ENCODE measurements at regions not wholly inside any gene's neighbourhood (a gene's known extent, or its start where the extent isn't known, plus 50 kb on each side); places are given as distances from the start of the nearest gene placed in this dataset.
"Not testable (repeated sequence)": the region's sequence is repeated elsewhere in the genome, so short reads cannot be mapped to it uniquely, and the experiment has no call there.

DNA sequence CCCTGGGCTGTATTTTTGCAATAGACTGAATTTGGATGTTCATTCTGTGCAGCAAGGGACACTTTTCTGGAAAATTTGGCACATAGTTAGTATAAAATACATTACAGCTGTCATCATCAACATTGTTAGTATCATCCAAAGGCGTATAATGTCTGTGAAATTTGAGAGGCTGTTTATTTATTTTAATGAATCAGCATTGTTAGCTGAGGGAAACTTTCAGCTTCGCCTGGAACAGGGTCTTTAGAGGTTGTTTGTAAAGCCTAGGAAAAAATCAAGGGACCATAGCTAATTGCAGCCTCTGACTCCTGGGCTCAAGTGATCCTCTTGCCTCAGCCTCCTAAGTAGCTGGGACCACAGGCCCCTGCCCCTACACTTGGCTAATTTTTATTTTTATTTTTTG lies 106.8 kb upstream of the USP24 start:
- DNase-seq (ENCODE audit: low spot score), result no peak

GRCh38 chr1:55320891-55321290 lies 105.7 kb upstream of the USP24 start:
- no peak for DNase-seq (ENCODE audit: low spot score)

- DNase-seq (ENCODE audit: low spot score), result no peak
Observed at GRCh38 chr1:55318116-55318817, 103.1 kb upstream of the USP24 start.

DNA sequence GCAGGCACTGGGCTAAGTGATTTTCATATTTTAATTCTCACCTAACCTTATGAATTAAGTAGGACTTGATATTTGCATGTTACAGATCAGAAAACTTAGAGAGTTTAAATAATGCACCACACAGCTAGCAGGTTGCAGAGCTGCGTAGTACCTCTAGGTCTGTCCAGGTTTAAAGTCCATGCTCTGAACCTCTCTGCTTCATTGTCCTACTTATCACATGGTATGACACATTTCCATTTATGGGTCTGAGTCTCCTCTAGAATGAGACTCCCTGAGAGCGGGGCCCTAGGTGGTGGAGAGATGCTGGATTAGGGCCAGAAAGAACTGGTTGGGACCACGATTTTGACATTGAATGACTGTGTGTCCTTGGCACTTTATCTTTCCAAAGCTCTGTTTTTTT lies 102.5 kb upstream of the USP24 start:
- DNase-seq (ENCODE audit: low spot score), result no peak

DNA sequence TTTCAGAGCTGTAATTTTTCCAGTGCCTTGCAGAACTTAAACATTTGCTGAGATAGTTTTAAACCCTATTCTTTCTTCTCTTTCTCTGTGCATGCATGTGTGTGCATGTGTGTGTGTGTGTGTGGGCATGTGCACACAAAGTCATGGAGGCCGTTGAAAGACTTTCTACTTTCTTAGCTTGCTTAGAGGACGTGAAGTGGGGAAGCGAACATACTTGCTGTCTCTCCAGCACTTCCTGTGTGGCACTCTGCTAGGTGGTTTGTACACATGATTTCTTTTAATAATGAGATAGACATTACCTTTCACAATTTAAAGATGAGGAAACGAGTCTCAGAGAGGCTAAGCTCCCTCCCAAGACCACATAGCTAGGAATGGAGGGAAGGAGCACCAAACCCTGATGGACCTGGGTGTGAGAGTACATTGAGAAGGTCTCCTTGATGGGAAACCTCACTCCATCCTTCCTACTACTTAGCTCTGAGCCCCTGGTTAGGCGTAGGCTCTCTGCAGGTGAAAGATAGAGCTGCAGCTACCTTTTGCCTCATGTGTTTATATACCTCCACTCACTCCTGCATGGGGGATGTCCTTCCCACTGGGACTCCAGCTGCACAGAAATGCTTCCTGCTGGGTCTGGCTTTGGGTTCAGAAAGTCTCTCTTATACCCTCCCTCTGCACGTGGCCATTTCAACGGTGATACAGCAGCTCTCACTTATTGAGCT lies 101.9 kb upstream of the USP24 start:
- DNase-seq (ENCODE audit: low spot score), result no peak

DNA sequence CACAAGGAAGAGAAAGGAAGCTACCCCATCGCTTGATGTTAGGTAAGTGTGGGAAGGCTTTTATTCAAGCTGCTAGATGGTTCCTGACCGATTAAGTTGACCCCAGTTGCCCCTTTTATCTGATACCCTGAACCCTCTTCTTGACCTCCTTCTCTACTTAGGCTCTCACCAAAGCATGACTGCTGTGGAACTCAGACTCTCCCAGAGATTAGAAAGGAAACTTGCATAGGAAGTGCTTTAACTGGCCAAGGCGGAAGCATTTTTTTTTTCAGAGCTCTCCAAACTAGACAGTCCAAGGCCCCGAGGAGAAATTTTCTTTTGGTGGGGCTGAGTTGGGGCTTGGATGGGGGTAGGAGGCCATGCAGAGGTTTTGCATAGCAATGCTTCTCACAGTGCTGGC lies 101.3 kb upstream of the USP24 start:
- no peak for DNase-seq (ENCODE audit: low spot score)

GRCh38 chr1:55315552-55315951 lies 100.4 kb upstream of the USP24 start:
- DNase-seq (ENCODE audit: low spot score), result no peak

DNA sequence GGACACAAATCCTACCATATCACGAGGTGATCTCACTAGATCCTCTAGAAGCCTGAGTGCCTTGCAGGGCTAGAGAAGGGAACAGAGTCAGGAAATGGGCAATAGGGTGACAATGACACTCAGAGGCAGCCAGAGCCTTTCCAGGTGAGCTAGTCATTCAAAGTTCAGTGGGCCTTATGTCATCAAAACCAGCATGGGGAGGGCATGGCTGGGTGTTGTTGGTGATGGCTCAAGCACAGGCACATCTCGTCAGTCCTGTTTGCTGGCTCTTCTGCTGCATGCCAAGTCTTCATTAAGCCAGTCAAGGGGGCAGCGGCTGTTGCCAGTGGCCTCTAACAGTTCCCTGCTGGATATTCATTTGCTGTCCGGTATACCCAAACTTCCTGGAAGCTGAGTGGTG lies 99.6 kb upstream of the USP24 start:
- no peak for DNase-seq (ENCODE audit: low spot score)

GRCh38 chr1:55313903-55314302 lies 98.7 kb upstream of the USP24 start:
- DNase-seq (ENCODE audit: low spot score), result no peak

DNA sequence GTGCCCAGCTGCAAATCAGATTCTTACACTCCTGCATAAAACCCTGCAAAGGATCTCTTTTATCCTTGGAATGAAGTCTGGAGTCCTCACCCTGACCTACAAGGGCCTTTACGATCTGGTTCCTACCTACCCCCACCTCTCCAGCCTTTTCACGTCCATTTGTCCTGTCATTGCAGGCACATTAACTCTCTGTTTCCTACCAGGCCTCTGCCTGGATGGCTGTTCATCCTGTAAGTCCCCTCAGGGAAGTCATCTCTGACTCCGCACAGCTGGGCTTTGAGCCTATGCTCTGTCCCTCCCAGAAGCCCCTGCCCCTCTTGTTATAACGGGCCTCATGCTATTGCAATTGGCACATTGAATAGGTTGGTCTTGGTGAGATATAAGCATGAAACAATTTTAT lies 96.8 kb upstream of the USP24 start:
- DNase-seq (ENCODE audit: low spot score), result no peak

GRCh38 chr1:55311057-55311641 lies 96.0 kb upstream of the USP24 start:
- DNase-seq (ENCODE audit: low spot score), result no peak

DNA sequence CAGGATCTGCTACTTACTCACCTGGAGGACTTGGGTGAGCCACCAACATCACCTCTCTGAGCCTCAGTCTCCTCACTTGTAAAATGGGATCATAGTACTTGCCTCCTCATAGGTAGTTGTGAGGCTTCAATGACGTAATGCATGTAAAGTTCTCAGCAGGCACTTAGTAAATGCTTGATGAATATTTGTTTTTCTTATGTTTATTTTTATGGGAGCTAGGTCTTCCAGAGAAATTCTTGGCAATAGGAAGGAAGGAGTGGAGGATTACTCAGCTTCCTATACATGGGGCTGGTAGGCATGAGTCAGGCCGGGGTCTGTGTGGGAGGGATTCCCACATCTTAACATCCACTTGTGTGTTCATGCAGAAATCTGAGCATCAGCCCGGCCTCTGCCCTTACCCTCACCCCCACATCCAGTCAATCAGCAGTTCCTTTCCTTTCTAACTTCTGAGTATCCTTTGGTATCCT lies 95.4 kb upstream of the USP24 start:
- DNase-seq (ENCODE audit: low spot score), result no peak

GRCh38 chr1:55309786-55310504 lies 94.8 kb upstream of the USP24 start:
- DNase-seq (ENCODE audit: low spot score), result no peak

DNA sequence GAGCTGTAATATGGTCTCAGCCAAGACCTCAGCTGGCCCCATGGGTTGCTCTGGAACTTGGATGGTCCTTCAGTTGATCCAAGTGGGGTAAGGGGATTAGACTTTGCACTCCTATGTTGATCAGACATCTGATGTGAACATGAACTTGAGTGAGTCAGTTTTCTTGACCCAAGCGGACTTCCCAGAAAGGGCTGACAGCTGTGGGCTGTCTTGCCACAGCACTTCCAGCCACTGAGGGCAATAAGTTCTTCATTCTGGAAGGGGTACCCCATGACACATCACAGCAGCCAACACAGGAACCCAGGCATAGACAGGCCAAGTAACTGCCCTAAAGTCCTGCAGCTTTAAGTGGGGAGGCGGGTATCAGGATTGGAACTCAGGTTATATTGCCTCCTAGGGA lies 93.9 kb upstream of the USP24 start:
- no peak for DNase-seq (ENCODE audit: low spot score)

DNA sequence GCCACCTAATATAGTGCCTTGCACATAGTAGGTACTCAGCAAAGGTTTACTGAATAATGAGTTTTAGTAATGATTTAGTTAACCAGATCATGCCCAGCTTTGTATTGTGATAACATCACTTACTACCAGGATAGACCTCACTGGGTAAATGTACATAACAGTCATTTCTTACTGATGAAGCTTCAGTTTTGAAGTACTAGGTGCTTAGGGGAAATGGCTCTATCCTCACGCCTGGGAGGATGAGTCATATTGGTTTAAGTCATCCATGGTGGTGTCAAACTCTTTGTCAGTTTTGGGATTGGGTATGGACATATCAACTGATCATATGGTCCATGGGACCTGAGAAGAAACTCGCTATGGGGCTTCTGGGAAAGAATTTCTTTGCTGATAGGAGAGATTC lies 90.6 kb upstream of the USP24 start:
- no peak for DNase-seq (ENCODE audit: low spot score)

DNA sequence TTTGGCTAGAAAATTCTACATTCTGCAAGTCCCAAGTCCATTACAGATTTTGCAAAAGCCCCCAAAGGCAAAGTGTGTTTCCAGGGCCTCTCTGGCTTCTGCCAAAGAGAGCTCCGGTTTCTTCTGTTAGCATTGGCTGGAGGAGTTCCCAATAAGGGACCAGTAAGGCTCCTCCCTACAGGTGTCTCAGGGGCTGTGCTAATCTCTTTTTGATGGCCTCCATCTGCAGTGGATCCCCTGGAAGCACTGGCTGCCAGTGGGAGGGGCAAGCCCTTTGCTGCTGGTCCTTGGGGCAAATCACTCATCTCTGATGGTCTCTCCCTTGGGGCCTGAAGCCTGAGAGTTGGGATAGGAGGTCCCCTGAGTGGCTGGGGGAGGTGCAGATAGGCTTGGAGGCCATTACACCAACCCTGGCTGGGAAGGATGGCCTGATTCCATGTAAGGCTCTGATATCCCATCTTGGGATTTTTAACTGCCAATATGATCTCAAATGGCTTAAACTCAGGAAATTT lies 89.1 kb upstream of the USP24 start:
- no peak for DNase-seq (ENCODE audit: low spot score)

DNA sequence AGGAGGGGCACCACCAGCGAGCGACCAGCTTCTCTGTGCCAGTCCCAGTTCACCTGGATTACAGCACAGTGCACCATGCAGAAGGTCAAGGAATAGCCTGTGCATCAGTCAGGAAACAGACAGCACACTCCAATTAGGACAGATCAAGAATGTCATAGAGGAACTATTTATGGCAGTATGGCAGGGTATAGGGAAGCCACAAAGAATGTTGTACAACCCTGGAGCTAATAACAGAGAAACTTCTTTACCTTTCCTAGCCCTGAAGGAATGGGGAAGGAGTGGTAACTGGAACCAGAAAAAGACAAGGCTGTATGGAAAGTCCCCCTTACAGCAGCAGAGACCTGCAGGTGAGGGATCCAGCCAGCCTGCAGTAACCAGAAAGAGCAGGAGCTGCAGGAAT lies 87.8 kb upstream of the USP24 start:
- DNase-seq (ENCODE audit: low spot score), result no peak

GRCh38 chr1:55301912-55302311 lies 86.7 kb upstream of the USP24 start:
- no peak for DNase-seq (ENCODE audit: low spot score)

GRCh38 chr1:55300975-55301374 lies 85.8 kb upstream of the USP24 start:
- DNase-seq (ENCODE audit: low spot score), result no peak

DNA sequence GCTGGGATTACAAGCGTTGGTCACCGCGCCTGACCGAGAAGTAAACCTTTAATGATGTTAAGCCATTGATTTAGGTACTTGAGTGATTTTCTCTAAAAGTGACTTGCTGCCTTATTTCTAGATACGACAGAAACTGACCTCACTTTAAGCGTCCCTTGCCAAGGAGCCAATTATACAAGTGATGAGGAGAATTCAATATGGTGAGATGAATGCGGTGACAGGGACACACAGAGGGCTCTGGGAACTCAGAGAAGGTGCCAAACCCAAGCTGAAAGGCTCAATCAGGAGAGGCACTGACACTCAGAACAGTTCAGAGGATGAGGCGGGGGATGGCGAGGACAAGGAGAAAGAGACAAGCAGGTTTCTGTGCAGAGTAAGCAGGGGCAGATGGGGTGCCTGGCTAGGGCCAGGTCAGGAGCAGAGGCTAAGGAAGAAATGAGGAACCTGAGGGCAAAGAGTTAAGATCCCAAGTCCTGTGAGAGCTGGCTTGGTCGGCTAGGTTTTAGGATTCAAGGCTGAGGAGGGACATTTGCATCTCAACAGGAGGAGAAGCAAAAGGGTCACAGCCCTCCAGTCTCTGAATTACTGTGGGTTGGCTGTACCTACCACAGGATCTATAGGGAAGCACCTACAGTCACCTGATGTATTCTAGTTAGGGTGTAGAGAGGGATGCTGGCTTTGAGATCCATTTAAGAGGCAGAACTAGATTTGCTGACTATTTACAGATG lies 83.2 kb upstream of the USP24 start:
- DNase-seq (ENCODE audit: low spot score), result no peak

DNA sequence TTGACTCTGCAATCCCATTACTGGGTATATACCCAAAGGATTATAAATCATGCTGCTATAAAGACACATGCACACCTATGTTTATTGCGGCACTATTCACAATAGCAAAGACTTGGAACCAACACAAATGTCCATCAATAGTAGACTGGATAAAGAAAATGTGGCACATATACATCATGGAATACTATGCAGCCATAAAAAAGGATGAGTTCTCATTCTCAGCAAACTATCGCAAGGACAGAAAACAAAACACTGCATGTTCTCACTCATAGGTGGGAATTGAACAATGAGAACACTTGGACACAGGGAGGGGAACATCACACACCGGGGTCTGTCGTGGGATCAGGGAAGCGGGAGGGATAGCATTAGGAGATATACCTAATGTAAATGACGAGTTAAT lies 81.1 kb upstream of the USP24 start:
- not testable (repeated sequence) for DNase-seq (ENCODE audit: low spot score)

DNA sequence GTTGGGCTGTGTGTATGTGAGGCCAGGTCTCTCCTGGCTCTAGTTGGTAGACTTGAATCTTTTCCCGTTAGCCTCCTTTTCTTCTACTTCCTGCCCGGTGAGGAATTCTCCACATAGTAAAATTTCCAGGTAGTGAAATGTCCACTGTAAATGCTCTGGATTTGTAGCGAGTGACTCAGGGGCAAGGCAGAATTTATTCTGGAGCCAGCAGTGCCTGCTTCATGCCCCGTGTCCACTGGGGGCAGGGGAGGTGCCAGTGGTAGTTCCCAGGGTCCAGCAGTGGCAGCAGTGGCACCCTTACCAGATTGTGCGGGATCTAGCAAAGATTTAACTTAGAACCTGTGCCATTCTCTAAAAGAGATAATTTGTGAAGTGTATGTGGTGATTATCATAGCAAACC lies 74.5 kb upstream of the USP24 start:
- no peak for DNase-seq (ENCODE audit: low spot score)

Data from CD4-positive, alpha-beta T cell treated with Interleukin-15 for 4 hours (primary cell).